CD14-positive monocyte (primary cell): ENCODE measurements at regions not wholly inside any gene's neighbourhood (a gene's known extent, or its start where the extent isn't known, plus 50 kb on each side); places are given as distances from the start of the nearest gene placed in this dataset.

Experiments used
- DNase-seq, 3 donors: peaks; one replicate each; pipeline ENCODE4 v3.0.0-alpha.2; 2011 to 2022
- H2AFZ ChIP-seq: 2 replicates; pipeline ENCODE4 v1.6.0; 2012; ENCODE audit warnings: mild to moderate bottlenecking, low read depth, low read length, inconsistent platforms; ENCODE audit not compliant: insufficient read depth, poor library complexity, severe bottlenecking
- H3K27ac ChIP-seq, 2 donors: 1 replicate in 1 of 2; 2 replicates in 1 of 2; pipeline ENCODE4 v1.5.1; 2012 to 2013; ENCODE audit warnings: low read length in 2 of 2, control low read depth in 1 of 2, inconsistent platforms in 1 of 2, low read depth in 1 of 2, mild to moderate bottlenecking in 1 of 2
- H3K27me3 ChIP-seq, 2 donors: one replicate each; pipeline versions ENCODE4 v1.6.0 to v1.6.1; 2011 to 2013; ENCODE audit warnings: low read length in 2 of 2; ENCODE audit not compliant: control insufficient read depth in 2 of 2, insufficient read depth in 2 of 2
- H3K36me3 ChIP-seq, 2 donors: replicated peaks in 1 of 2; 1 replicate in 1 of 2; 2 replicates in 1 of 2; pipeline versions ENCODE4 v1.5.1 to v1.6.1; 2012 to 2013; ENCODE audit warnings: low read length in 2 of 2, control low read depth in 1 of 2, inconsistent platforms in 1 of 2, mild to moderate bottlenecking in 1 of 2; ENCODE audit not compliant: insufficient read depth in 2 of 2, control insufficient read depth in 1 of 2
- H3K4me1 ChIP-seq, 2 donors: 1 replicate in 1 of 2; 2 replicates in 1 of 2; pipeline versions ENCODE4 v1.5.1 to v1.6.1; 2012 to 2013; ENCODE audit warnings: low read length in 2 of 2, control low read depth in 1 of 2, inconsistent platforms in 1 of 2, mild to moderate bottlenecking in 1 of 2, moderate library complexity in 1 of 2; ENCODE audit not compliant: insufficient read depth in 2 of 2, control insufficient read depth in 1 of 2
- H3K4me2 ChIP-seq: replicated peaks from 2 replicates; pipeline ENCODE3; 2012; ENCODE audit warnings: low read length, moderate library complexity, mild to moderate bottlenecking; ENCODE audit not compliant: poor library complexity, severe bottlenecking; ENCODE audit errors: extremely low read depth
- H3K4me3 ChIP-seq, 3 experiments: fragments of 200-600 bp in 1 of 3; sonication (generic) in 1 of 3; replicated peaks in 1 of 3; 1 replicate in 2 of 3; 2 replicates in 1 of 3; pipeline ENCODE4 v1.5.1; 2011 to 2013; ENCODE audit warnings: low read length in 3 of 3, mild to moderate bottlenecking in 3 of 3, control low read depth in 2 of 3, low read depth in 2 of 3, inconsistent platforms in 1 of 3, moderate library complexity in 1 of 3
- H3K79me2 ChIP-seq: 2 replicates; pipeline ENCODE4 v1.6.0; 2012; ENCODE audit warnings: mild to moderate bottlenecking, control low read depth, inconsistent platforms, low read length, moderate library complexity; ENCODE audit not compliant: insufficient read depth
- H3K9ac ChIP-seq: 2 replicates; pipeline ENCODE4 v1.6.0; 2017; ENCODE audit warnings: low read length, mild to moderate bottlenecking; ENCODE audit not compliant: insufficient read depth, poor library complexity, severe bottlenecking
- H3K9me3 ChIP-seq, 2 donors: replicated peaks in 1 of 2; 1 replicate in 1 of 2; 2 replicates in 1 of 2; pipeline versions ENCODE4 v1.5.1 to v1.6.1; 2012 to 2013; ENCODE audit warnings: low read length in 2 of 2, control low read depth in 1 of 2; ENCODE audit not compliant: control insufficient read depth in 1 of 2, insufficient read depth in 1 of 2
- H4K20me1 ChIP-seq: 2 replicates; pipeline ENCODE4 v1.6.0; 2012; ENCODE audit warnings: mild to moderate bottlenecking, low read length, control low read depth, moderate library complexity; ENCODE audit not compliant: insufficient read depth
- H3K27ac Mint-ChIP-seq, 7 donors: one replicate each; pipeline ENCODE4 v1.8.0; 2020; ENCODE audit warnings: mild to moderate bottlenecking in 7 of 7, mixed read lengths in 7 of 7, moderate library complexity in 6 of 7, inconsistent platforms in 2 of 7
- H3K27me3 Mint-ChIP-seq, 3 donors: one replicate each; pipeline ENCODE4 v1.8.0; 2021 to 2022; ENCODE audit warnings: low read depth in 3 of 3, mild to moderate bottlenecking in 3 of 3, mixed read lengths in 3 of 3, moderate library complexity in 3 of 3, inconsistent platforms in 1 of 3
- H3K36me3 Mint-ChIP-seq, 2 donors: one replicate each; pipeline ENCODE4 v1.8.0; 2020; ENCODE audit warnings: mixed read lengths in 2 of 2, inconsistent platforms in 1 of 2, mild to moderate bottlenecking in 1 of 2
- H3K4me1 Mint-ChIP-seq: one replicate; pipeline ENCODE4 v1.8.0; 2020; ENCODE audit warnings: mild to moderate bottlenecking, mixed read lengths
- H3K4me3 Mint-ChIP-seq, 2 donors: one replicate each; pipeline ENCODE4 v1.8.0; 2020; ENCODE audit warnings: mild to moderate bottlenecking in 2 of 2, mixed read lengths in 2 of 2, moderate library complexity in 1 of 2
- H3K9me3 Mint-ChIP-seq, 7 donors: one replicate each; pipeline ENCODE4 v1.8.0; 2020 to 2022; ENCODE audit warnings: mixed read lengths in 7 of 7, mild to moderate bottlenecking in 6 of 7, moderate library complexity in 6 of 7, inconsistent platforms in 2 of 7
- WGBS: methylation state at CpG from one replicate; pipeline ENCODE4 v1.1.5; 2013; ENCODE audit warnings: missing lambda C conversion rate; ENCODE audit not compliant: insufficient coverage; 5-methylcytosine and 5-hydroxymethylcytosine counted together
- intact Hi-C, 2 donors: fragments of 100-400 bp; cut with micrococcal nuclease; formaldehyde crosslinking; loops; one replicate each; pipeline versions ENCODE4 v1.15.0 to v1.15.1; 2023
- TF ChIP-seq, protein P1 (sequence below): fragments of 200-600 bp; IDR thresholded peaks from one replicate; pipeline ENCODE4 v1.8.0; 2022; ENCODE audit warnings: antibody characterized with exemption, mild to moderate bottlenecking

DNA sequence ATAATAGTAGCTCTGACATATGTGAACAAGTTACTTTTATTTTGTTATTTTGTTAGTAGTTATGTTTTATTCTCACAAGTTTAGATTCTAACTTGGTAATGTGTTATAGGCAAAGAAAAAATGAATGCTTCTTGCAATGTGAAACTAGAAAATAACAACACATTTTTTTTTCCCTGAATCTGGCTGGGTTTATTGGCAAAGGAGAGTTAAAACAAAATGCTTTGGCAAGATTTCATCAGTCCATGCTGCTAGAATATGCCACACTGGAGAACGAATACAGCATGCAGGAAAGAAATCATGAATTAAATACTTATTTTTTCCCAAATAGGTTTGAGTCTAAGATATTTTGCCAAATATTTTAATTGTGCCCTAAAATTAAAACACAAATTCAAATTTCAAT lies 1048.1 kb upstream of the ACO1 start:
- WGBS = no CpG with 5 or more reads among the region's 1 CpG
- Histone ChIP-seq H3K27ac (no peak overlapping the region), H3K9ac (no peak overlapping the region), H3K4me3 (no peak overlapping the region), H3K36me3 (no peaks in the 10 kb centered on the region), H2AFZ (no peak overlapping the region), H3K4me2 (no peak overlapping the region), H3K4me1 (no peaks in the 10 kb centered on the region), H3K79me2 (no peaks in the 10 kb centered on the region), H3K9me3 (peaks cover 0 to 17% of the 10 kb centered on the region in 2 donors), H4K20me1 (no peaks in the 10 kb centered on the region), H3K27me3 (no peaks in the 10 kb centered on the region)
- no peaks in the 10 kb centered on the region for H3K4me1 Mint-ChIP-seq
- H3K4me3 Mint-ChIP-seq = no peak overlapping the region
- DNase-seq = no peak
- TF ChIP-seq, protein P1, sequence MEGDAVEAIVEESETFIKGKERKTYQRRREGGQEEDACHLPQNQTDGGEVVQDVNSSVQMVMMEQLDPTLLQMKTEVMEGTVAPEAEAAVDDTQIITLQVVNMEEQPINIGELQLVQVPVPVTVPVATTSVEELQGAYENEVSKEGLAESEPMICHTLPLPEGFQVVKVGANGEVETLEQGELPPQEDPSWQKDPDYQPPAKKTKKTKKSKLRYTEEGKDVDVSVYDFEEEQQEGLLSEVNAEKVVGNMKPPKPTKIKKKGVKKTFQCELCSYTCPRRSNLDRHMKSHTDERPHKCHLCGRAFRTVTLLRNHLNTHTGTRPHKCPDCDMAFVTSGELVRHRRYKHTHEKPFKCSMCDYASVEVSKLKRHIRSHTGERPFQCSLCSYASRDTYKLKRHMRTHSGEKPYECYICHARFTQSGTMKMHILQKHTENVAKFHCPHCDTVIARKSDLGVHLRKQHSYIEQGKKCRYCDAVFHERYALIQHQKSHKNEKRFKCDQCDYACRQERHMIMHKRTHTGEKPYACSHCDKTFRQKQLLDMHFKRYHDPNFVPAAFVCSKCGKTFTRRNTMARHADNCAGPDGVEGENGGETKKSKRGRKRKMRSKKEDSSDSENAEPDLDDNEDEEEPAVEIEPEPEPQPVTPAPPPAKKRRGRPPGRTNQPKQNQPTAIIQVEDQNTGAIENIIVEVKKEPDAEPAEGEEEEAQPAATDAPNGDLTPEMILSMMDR = no peak
- H3K27ac Mint-ChIP-seq = no peak overlapping the region
- peaks cover 0 to 3% (median 0%) of the 10 kb centered on the region in 3 donors for H3K27me3 Mint-ChIP-seq
- intact Hi-C loops = no loop called here
- no peaks in the 10 kb centered on the region for H3K36me3 Mint-ChIP-seq
- H3K9me3 Mint-ChIP-seq = peaks cover 0 to 8% (median 2%) of the 10 kb centered on the region in 7 donors

DNA sequence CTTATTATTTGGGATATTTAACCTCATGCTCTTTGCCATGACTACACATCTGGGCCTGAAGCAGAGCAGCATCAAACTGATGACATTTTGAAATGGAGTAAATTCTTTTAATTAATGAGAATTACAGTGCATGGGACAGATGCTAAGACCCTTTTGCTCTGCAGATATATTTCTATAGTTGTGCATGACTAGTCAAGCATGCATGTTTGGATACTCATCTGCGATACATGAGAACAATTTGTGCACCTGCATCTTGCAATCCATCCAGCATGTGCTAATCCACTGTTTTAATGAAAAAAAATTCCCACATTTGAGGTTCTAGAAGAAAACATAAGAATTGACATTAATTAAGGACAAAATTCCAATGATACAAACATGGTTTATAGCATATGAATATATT lies 1047.6 kb upstream of the ACO1 start:
- no peak for DNase-seq
- no peaks in the 10 kb centered on the region for H4K20me1 ChIP-seq
- Mint-ChIP-seq H3K4me1 (no peaks in the 10 kb centered on the region), H3K9me3 (peaks cover 0 to 8% (median 2%) of the 10 kb centered on the region in 7 donors), H3K36me3 (no peaks in the 10 kb centered on the region), H3K27me3 (peaks cover 0 to 3% (median 0%) of the 10 kb centered on the region in 3 donors), H3K27ac (no peak overlapping the region), H3K4me3 (no peak overlapping the region)
- H3K79me2 ChIP-seq = no peaks in the 10 kb centered on the region
- H3K36me3 ChIP-seq = no peaks in the 10 kb centered on the region
- no peak overlapping the region for H3K4me2 ChIP-seq
- no peak overlapping the region for H2AFZ ChIP-seq
- H3K27me3 ChIP-seq = no peaks in the 10 kb centered on the region
- TF ChIP-seq, protein P1 = no peak
- no peak overlapping the region for H3K4me3 ChIP-seq
- no peak overlapping the region for H3K9ac ChIP-seq
- H3K9me3 ChIP-seq = peaks cover 0 to 17% of the 10 kb centered on the region in 2 donors
- intact Hi-C loops = no loop called here
- WGBS = no CpG with 5 or more reads among the region's 1 CpG
- H3K27ac ChIP-seq = no peak overlapping the region
- H3K4me1 ChIP-seq = no peaks in the 10 kb centered on the region
